ENCODE measurements at regions not wholly inside any gene's neighbourhood (a gene's known extent, or its start where the extent isn't known, plus 50 kb on each side); places are given as distances from the start of the nearest gene placed in this dataset.
"Not testable (repeated sequence)": the region's sequence is repeated elsewhere in the genome, so short reads cannot be mapped to it uniquely, and the experiment has no call there.

- no peak for DNase-seq
Measured at GRCh38 chr3:27779176-27779575, 57.1 kb upstream of the EOMES start.

- no peak for DNase-seq
Measured at GRCh38 chr3:27789420-27789819, 67.3 kb upstream of the EOMES start.

GRCh38 chr3:27791956-27792355, 69.8 kb upstream of the EOMES start:
- no peak for DNase-seq

- no peak for DNase-seq
Measured at GRCh38 chr3:27792869-27793268, 70.7 kb upstream of the EOMES start.

GRCh38 chr3:27794211-27794610, 72.1 kb upstream of the EOMES start:
- DNase-seq, result no peak

GRCh38 chr3:27796365-27796875, 74.3 kb upstream of the EOMES start:
- no peak for DNase-seq

GRCh38 chr3:27797773-27798172, 75.7 kb upstream of the EOMES start:
- no peak for DNase-seq

- DNase-seq, result no peak
Measured at GRCh38 chr3:27800261-27800660, 78.1 kb upstream of the EOMES start.

- DNase-seq, result no peak
Measured at GRCh38 chr3:27802425-27802824, 80.3 kb upstream of the EOMES start.

- DNase-seq, result no peak
Measured at GRCh38 chr3:27802849-27803248, 80.7 kb upstream of the EOMES start.

GRCh38 chr3:27805282-27805681, 83.2 kb upstream of the EOMES start:
- DNase-seq, result no peak

- DNase-seq, result no peak
Measured at GRCh38 chr3:27813255-27813654, 91.1 kb upstream of the EOMES start.

GRCh38 chr3:27821609-27822008, 99.5 kb upstream of the EOMES start:
- not testable (repeated sequence) for DNase-seq

- no peak for DNase-seq
Measured at GRCh38 chr3:27824312-27825200, 102.4 kb upstream of the EOMES start.

- DNase-seq, result no peak
Measured at GRCh38 chr3:27826448-27826847, 104.3 kb upstream of the EOMES start.

- DNase-seq, result no peak
Measured at GRCh38 chr3:27827041-27827440, 104.9 kb upstream of the EOMES start.

GRCh38 chr3:27840807-27841594, 118.9 kb upstream of the EOMES start:
- DNase-seq, result no peak

- DNase-seq, result no peak
Measured at GRCh38 chr3:27844052-27844675, 122.0 kb upstream of the EOMES start.

GRCh38 chr3:27847697-27848096, 125.6 kb upstream of the EOMES start:
- DNase-seq, result no peak

GRCh38 chr3:27848826-27849225, 126.7 kb upstream of the EOMES start:
- DNase-seq, result no peak

GRCh38 chr3:27859821-27860220, 137.7 kb upstream of the EOMES start:
- no peak for DNase-seq

GRCh38 chr3:27861046-27862036, 139.2 kb upstream of the EOMES start:
- no peak for DNase-seq

All from GDM1 (cell line).